Naive thymus-derived CD4-positive, alpha-beta T cell (primary cell): ENCODE measurements at regions not wholly inside any gene's neighbourhood (a gene's known extent, or its start where the extent isn't known, plus 50 kb on each side); places are given as distances from the start of the nearest gene placed in this dataset.

Experiments
- ATAC-seq: fragments of 150-1000 bp; cut with Tn5 transposase; 2 replicates; pipeline ENCODE4 v1.10.0; 2021; ENCODE audit warnings: mild to moderate bottlenecking, moderate library complexity
- CTCF ChIA-PET: fragments of 350-600 bp; sonication (Branson Sonifier 250); formaldehyde crosslinking; loops from one replicate; lab custom pipeline; 2021; ENCODE audit warnings: antibody characterized with exemption; lab: Charles Lee
- POLR2A ChIA-PET: fragments of 350-600 bp; sonication (Branson Sonifier 250); formaldehyde crosslinking; loops from one replicate; lab custom pipeline; 2021; ENCODE audit warnings: antibody characterized with exemption, inconsistent platforms; lab: Charles Lee
- DNase-seq, 9 donors: peaks; one replicate each; pipeline versions ENCODE4 v3.0.0 to v3.0.0-alpha.2; 2020 to 2022; ENCODE audit warnings: mixed read lengths in 1 of 9
- H3K27ac ChIP-seq: one replicate; pipeline ENCODE4 v1.7.0; 2013; ENCODE audit warnings: mild to moderate bottlenecking, low read depth, low read length, moderate library complexity
- H3K27me3 ChIP-seq, 2 donors: one replicate each; pipeline ENCODE4 v1.7.0; 2013; ENCODE audit warnings: low read length in 2 of 2, mild to moderate bottlenecking in 2 of 2, moderate library complexity in 2 of 2; ENCODE audit not compliant: control insufficient read depth in 2 of 2, insufficient read depth in 2 of 2
- H3K36me3 ChIP-seq, 3 experiments: 1 replicate in 2 of 3; 2 replicates in 1 of 3; pipeline ENCODE4 v1.7.0; 2013; ENCODE audit warnings: low read length in 3 of 3, mild to moderate bottlenecking in 3 of 3, moderate library complexity in 1 of 3; ENCODE audit not compliant: insufficient read depth in 3 of 3, control insufficient read depth in 2 of 3
- H3K4me1 ChIP-seq, 2 donors: one replicate each; pipeline ENCODE4 v1.7.0; 2013; ENCODE audit warnings: low read length in 2 of 2, mild to moderate bottlenecking in 2 of 2, moderate library complexity in 1 of 2; ENCODE audit not compliant: control insufficient read depth in 2 of 2, insufficient read depth in 2 of 2
- H3K4me3 ChIP-seq: 2 replicates; pipeline ENCODE4 v1.7.0; 2013; ENCODE audit warnings: mild to moderate bottlenecking, low read length
- H3K9me3 ChIP-seq, 3 experiments: 1 replicate in 2 of 3; 2 replicates in 1 of 3; pipeline ENCODE4 v1.7.0; 2013; ENCODE audit warnings: low read length in 3 of 3; ENCODE audit not compliant: control insufficient read depth in 2 of 3
- H3K27ac Mint-ChIP-seq, 9 donors: one replicate each; pipeline ENCODE4 v1.8.0; 2020 to 2022; ENCODE audit warnings: mixed read lengths in 9 of 9, mild to moderate bottlenecking in 8 of 9, moderate library complexity in 5 of 9, inconsistent platforms in 2 of 9
- H3K27me3 Mint-ChIP-seq, 5 donors: one replicate each; pipeline ENCODE4 v1.8.0; 2021 to 2022; ENCODE audit warnings: mixed read lengths in 5 of 5, mild to moderate bottlenecking in 1 of 5
- H3K36me3 Mint-ChIP-seq, 5 donors: one replicate each; pipeline ENCODE4 v1.8.0; 2020 to 2022; ENCODE audit warnings: mixed read lengths in 5 of 5, mild to moderate bottlenecking in 3 of 5, inconsistent platforms in 1 of 5
- H3K4me1 Mint-ChIP-seq, 7 donors: one replicate each; pipeline ENCODE4 v1.8.0; 2020 to 2022; ENCODE audit warnings: mixed read lengths in 7 of 7, mild to moderate bottlenecking in 3 of 7, inconsistent platforms in 1 of 7
- H3K4me3 Mint-ChIP-seq, 10 donors: one replicate each; pipeline ENCODE4 v1.8.0; 2020 to 2022; ENCODE audit warnings: mild to moderate bottlenecking in 10 of 10, mixed read lengths in 10 of 10, moderate library complexity in 6 of 10, inconsistent platforms in 2 of 10
- H3K9me3 Mint-ChIP-seq, 11 donors: one replicate each; pipeline ENCODE4 v1.8.0; 2020 to 2022; ENCODE audit warnings: mixed read lengths in 11 of 11, mild to moderate bottlenecking in 4 of 11, inconsistent platforms in 1 of 11, moderate library complexity in 1 of 11
- intact Hi-C, 2 donors: fragments of 100-400 bp; cut with micrococcal nuclease; formaldehyde crosslinking; loops; one replicate each; pipeline ENCODE4 v1.15.1; 2023

DNA sequence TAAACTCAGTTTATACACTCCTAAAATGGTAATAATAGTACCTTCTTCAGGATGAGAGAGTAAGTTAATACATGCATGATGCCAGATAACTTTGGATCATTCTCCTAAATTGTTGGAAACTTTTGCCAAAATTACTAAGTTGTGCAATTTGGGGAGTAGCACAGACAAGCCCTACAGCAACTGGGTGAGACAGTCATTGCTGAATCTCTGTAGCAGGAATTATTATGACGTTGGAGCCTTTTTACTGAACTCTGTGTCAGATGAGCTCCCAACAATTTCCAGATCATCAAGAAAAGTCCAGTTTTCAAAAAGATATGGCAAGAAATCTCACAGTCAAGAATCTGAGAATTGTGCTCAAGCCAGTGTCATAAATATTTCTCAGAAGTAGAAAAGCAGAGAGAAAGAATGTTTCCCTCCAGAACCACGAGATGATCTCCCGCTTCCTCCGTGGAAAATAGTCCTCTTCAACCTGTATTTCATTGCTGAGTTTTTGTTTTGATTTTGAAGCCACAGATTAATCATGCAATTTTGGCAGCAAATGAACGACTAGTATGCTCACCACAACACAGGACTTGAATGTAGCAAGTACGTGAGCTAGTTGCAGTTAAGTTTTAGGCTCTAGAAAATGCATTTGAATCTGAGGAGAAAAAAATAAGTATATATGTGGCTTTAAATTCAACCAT is 485.4 kb downstream of the CNTN6 start:
- DNase-seq (no peak), ATAC-seq (no peak)
- no peaks in the 10 kb centered on the region for H3K27me3 Mint-ChIP-seq
- no peaks in the 10 kb centered on the region for H3K36me3 Mint-ChIP-seq
- ChIA-PET POLR2A (no interaction called here), CTCF (no interaction called here)
- H3K4me1 Mint-ChIP-seq = no peaks in the 10 kb centered on the region
- no peak overlapping the region for H3K27ac Mint-ChIP-seq
- Histone ChIP-seq H3K27ac (no peak overlapping the region), H3K4me1 (no peaks in the 10 kb centered on the region), H3K27me3 (no peaks in the 10 kb centered on the region), H3K4me3 (no peak overlapping the region), H3K36me3 (no peaks in the 10 kb centered on the region), H3K9me3 (no peaks in the 10 kb centered on the region)
- intact Hi-C loops = no loop called here
- H3K9me3 Mint-ChIP-seq = peaks cover 0 to 8% (median 4%) of the 10 kb centered on the region in 11 donors
- H3K4me3 Mint-ChIP-seq = no peak overlapping the region

DNA sequence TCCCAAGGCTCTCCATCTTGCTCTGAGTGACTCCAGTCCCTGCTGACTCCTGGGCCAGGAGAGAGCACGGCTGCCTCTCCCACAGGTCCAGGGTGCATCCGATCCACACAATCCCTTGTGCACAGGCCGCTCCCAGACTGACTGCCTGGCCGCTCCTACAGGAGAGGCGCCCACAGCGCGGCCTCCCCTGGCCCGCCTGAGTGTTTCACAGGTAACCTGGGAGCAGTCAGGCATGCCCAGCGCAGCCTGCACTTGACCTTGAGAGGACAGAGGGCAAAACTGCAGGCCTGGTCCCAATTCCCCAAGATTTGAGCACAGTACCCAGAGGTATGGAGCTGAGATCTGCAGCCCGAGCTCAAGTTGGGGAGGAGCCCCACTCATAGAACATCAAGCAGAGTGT is 490.2 kb downstream of the CNTN6 start:
- Mint-ChIP-seq H3K9me3 (peaks cover 1 to 33% (median 13%) of the 10 kb centered on the region in 11 donors), H3K27ac (no peak overlapping the region), H3K4me3 (no peak overlapping the region), H3K36me3 (no peaks in the 10 kb centered on the region), H3K27me3 (no peaks in the 10 kb centered on the region), H3K4me1 (no peaks in the 10 kb centered on the region)
- Histone ChIP-seq H3K27me3 (no peaks in the 10 kb centered on the region), H3K27ac (no peak overlapping the region), H3K9me3 (no peaks in the 10 kb centered on the region), H3K4me3 (no peak overlapping the region), H3K4me1 (no peaks in the 10 kb centered on the region), H3K36me3 (no peaks in the 10 kb centered on the region)
- intact Hi-C loops = no loop called here
- ATAC-seq (no peak), DNase-seq (no peak)
- ChIA-PET CTCF (no interaction called here), POLR2A (no interaction called here)

- Mint-ChIP-seq H3K9me3 (peaks cover 1 to 66% (median 24%) of the 10 kb centered on the region in 11 donors), H3K27ac (no peak overlapping the region), H3K27me3 (no peaks in the 10 kb centered on the region), H3K4me3 (no peak overlapping the region), H3K36me3 (peaks cover 0 to 3% (median 0%) of the 10 kb centered on the region in 5 donors), H3K4me1 (no peaks in the 10 kb centered on the region)
- CTCF ChIA-PET = no interaction called here
- no peak overlapping the region for H3K4me3 ChIP-seq
- no peaks in the 10 kb centered on the region for H3K36me3 ChIP-seq
- no peak overlapping the region for H3K27ac ChIP-seq
- H3K4me1 ChIP-seq = no peaks in the 10 kb centered on the region
- intact Hi-C loops = no loop called here
- ATAC-seq (no peak), DNase-seq (no peak)
- H3K27me3 ChIP-seq = no peaks in the 10 kb centered on the region
- POLR2A ChIA-PET = no interaction called here
- no peaks in the 10 kb centered on the region for H3K9me3 ChIP-seq
Measured at GRCh38 chr3:1587426-1587825, 494.6 kb downstream of the CNTN6 start.

- Histone ChIP-seq H3K27ac (no peak overlapping the region), H3K27me3 (no peaks in the 10 kb centered on the region), H3K4me3 (no peak overlapping the region), H3K9me3 (no peaks in the 10 kb centered on the region), H3K36me3 (no peaks in the 10 kb centered on the region), H3K4me1 (no peaks in the 10 kb centered on the region)
- ChIA-PET CTCF (no interaction called here), POLR2A (no interaction called here)
- no peak overlapping the region for H3K27ac Mint-ChIP-seq
- intact Hi-C loops = no loop called here
- H3K4me3 Mint-ChIP-seq = no peak overlapping the region
- peaks cover 0 to 3% (median 0%) of the 10 kb centered on the region in 5 donors for H3K36me3 Mint-ChIP-seq
- ATAC-seq (no peak), DNase-seq (no peak)
- H3K9me3 Mint-ChIP-seq = peaks cover 4 to 53% (median 17%) of the 10 kb centered on the region in 11 donors
- H3K27me3 Mint-ChIP-seq = no peaks in the 10 kb centered on the region
- no peaks in the 10 kb centered on the region for H3K4me1 Mint-ChIP-seq
Measured at GRCh38 chr3:1591327-1592028, 498.7 kb downstream of the CNTN6 start.

DNA sequence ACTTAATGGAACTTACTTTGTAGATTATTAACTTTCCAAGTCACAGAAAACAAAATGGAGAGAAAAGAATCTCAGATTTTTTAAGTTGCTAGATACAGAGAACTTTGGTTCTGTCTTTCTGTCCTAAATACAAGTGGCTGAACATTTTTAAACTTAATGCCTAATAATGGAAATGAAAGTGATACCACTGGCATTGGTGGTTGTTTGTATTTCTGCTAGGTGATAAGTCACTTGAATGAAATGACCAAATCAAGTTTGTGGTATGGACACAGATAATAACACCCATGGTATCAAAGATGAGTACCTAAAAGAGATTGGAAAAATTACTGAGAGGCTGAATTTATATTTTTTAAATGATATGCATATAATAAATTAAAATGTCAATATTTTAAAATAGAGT is 502.1 kb downstream of the CNTN6 start:
- intact Hi-C loops = no loop called here
- Histone ChIP-seq H3K27me3 (no peaks in the 10 kb centered on the region), H3K4me1 (no peaks in the 10 kb centered on the region), H3K27ac (no peak overlapping the region), H3K9me3 (no peaks in the 10 kb centered on the region), H3K36me3 (no peaks in the 10 kb centered on the region), H3K4me3 (no peak overlapping the region)
- ChIA-PET POLR2A (no interaction called here), CTCF (interaction anchor here (0.7 kb wide), 1 partner anchor 295 kb away, joined by 3 read pairs; no protein-coding TSS in a partner anchor)
- no peak for DNase-seq
- Mint-ChIP-seq H3K27ac (no peak overlapping the region), H3K9me3 (peaks cover 2 to 27% (median 9%) of the 10 kb centered on the region in 11 donors), H3K4me3 (no peak overlapping the region), H3K36me3 (peaks cover 0 to 3% (median 0%) of the 10 kb centered on the region in 5 donors), H3K4me1 (no peaks in the 10 kb centered on the region), H3K27me3 (no peaks in the 10 kb centered on the region)
- ATAC-seq = no peak

DNA sequence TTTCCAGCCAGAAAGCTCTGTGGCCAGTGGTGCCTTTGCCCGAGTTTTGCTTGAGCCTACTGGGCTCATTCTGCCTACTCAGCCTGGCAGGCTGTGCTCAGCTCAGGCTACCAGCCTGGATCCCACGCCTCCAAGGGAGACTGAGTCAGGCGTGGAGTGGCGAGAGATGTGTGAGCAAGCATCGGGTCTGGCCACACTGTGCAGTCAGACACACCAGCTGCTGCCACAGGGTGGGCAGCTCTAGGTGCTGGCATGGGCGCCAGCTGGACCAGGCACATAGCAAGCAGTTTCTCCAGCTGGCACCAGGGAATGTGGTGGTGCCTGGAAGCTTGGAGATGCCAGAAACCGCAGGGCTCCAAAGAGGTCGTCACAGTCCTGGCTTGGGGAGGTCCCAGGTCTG is 498.5 kb upstream of the CNTN4 start:
- Histone ChIP-seq H3K4me1 (no peaks in the 10 kb centered on the region), H3K4me3 (no peak overlapping the region), H3K36me3 (no peaks in the 10 kb centered on the region), H3K27me3 (no peaks in the 10 kb centered on the region), H3K9me3 (no peaks in the 10 kb centered on the region), H3K27ac (no peak overlapping the region)
- Mint-ChIP-seq H3K27me3 (no peaks in the 10 kb centered on the region), H3K36me3 (no peaks in the 10 kb centered on the region), H3K4me1 (no peaks in the 10 kb centered on the region), H3K4me3 (no peak overlapping the region), H3K9me3 (peaks cover 0 to 10% (median 0%) of the 10 kb centered on the region in 11 donors), H3K27ac (no peak overlapping the region)
- CTCF ChIA-PET = no interaction called here
- DNase-seq = no peak
- intact Hi-C loops = no loop called here
- ATAC-seq = no peak
- POLR2A ChIA-PET = no interaction called here
